Naive B cell (primary cell): ENCODE measurements at regions not wholly inside any gene's neighbourhood (a gene's known extent, or its start where the extent isn't known, plus 50 kb on each side); places are given as distances from the start of the nearest gene placed in this dataset.
"Not testable (repeated sequence)": the region's sequence is repeated elsewhere in the genome, so short reads cannot be mapped to it uniquely, and the experiment has no call there.

Experiments used
- ATAC-seq, 2 donors: fragments of 150-1000 bp; cut with Tn5 transposase; 2 replicates each; pipeline ENCODE4 v1.10.0; 2021; ENCODE audit warnings: low read depth in 2 of 2, mild to moderate bottlenecking in 2 of 2, moderate library complexity in 2 of 2
- DNase-seq: peaks from one replicate; pipeline ENCODE4 v3.0.0; 2022
- H3K27ac Mint-ChIP-seq, 6 donors: one replicate each; pipeline ENCODE4 v1.8.0; 2020 to 2022; ENCODE audit warnings: mild to moderate bottlenecking in 6 of 6, mixed read lengths in 6 of 6, moderate library complexity in 5 of 6, inconsistent platforms in 2 of 6
- H3K27me3 Mint-ChIP-seq, 3 donors: one replicate each; pipeline ENCODE4 v1.8.0; 2021 to 2022; ENCODE audit warnings: mixed read lengths in 3 of 3, mild to moderate bottlenecking in 1 of 3
- H3K36me3 Mint-ChIP-seq, 2 donors: one replicate each; pipeline ENCODE4 v1.8.0; 2020 to 2022; ENCODE audit warnings: mixed read lengths in 2 of 2, inconsistent platforms in 1 of 2, mild to moderate bottlenecking in 1 of 2
- H3K4me1 Mint-ChIP-seq, 3 donors: one replicate each; pipeline ENCODE4 v1.8.0; 2020 to 2022; ENCODE audit warnings: mixed read lengths in 3 of 3, inconsistent platforms in 1 of 3, mild to moderate bottlenecking in 1 of 3, moderate library complexity in 1 of 3
- H3K4me3 Mint-ChIP-seq, 8 donors: one replicate each; pipeline ENCODE4 v1.8.0; 2020 to 2022; ENCODE audit warnings: mild to moderate bottlenecking in 8 of 8, mixed read lengths in 8 of 8, moderate library complexity in 8 of 8, inconsistent platforms in 2 of 8
- H3K9me3 Mint-ChIP-seq, 7 donors: one replicate each; pipeline ENCODE4 v1.8.0; 2020 to 2022; ENCODE audit warnings: mixed read lengths in 7 of 7, mild to moderate bottlenecking in 5 of 7, inconsistent platforms in 2 of 7, moderate library complexity in 1 of 7

- Mint-ChIP-seq H3K27me3 (no peaks in the 10 kb centered on the region), H3K9me3 (peaks cover 0 to 7% (median 0%) of the 10 kb centered on the region in 7 donors), H3K36me3 (no peaks in the 10 kb centered on the region), H3K4me3 (no peak overlapping the region), H3K4me1 (no peaks in the 10 kb centered on the region), H3K27ac (no peak overlapping the region)
- DNase-seq (no peak), ATAC-seq (no peak)
Observed at GRCh38 chr11:87712802-87713202, 462.4 kb downstream of the RAB38 start.

- DNase-seq (no peak), ATAC-seq (no peak)
- H3K36me3 Mint-ChIP-seq, result no peaks in the 10 kb centered on the region
- H3K9me3 Mint-ChIP-seq, result peaks cover 0 to 7% (median 2%) of the 10 kb centered on the region in 7 donors
- H3K27me3 Mint-ChIP-seq, result no peaks in the 10 kb centered on the region
- H3K4me3 Mint-ChIP-seq, result no peak overlapping the region
- H3K4me1 Mint-ChIP-seq, result no peaks in the 10 kb centered on the region
- H3K27ac Mint-ChIP-seq, result no peak overlapping the region
Observed at GRCh38 chr11:87712391-87712790, 462.9 kb downstream of the RAB38 start.

- ATAC-seq, DNase-seq, H3K27ac Mint-ChIP-seq, H3K36me3 Mint-ChIP-seq, H3K4me1 Mint-ChIP-seq, H3K27me3 Mint-ChIP-seq: not testable (repeated sequence)
- H3K9me3 Mint-ChIP-seq, result peaks cover 7 to 28% (median 10%) of the 10 kb centered on the region in 7 donors
- H3K4me3 Mint-ChIP-seq, result peak overlapping the region in 1 of 8 donors; percentile 30
Observed at GRCh38 chr11:87703589-87703988, 471.7 kb downstream of the RAB38 start.

- no peak overlapping the region for H3K27ac Mint-ChIP-seq
- no peaks in the 10 kb centered on the region for H3K27me3 Mint-ChIP-seq
- H3K4me3 Mint-ChIP-seq, result no peak overlapping the region
- DNase-seq (no peak), ATAC-seq (no peak)
- H3K9me3 Mint-ChIP-seq, result peaks cover 0 to 3% (median 0%) of the 10 kb centered on the region in 7 donors
- no peaks in the 10 kb centered on the region for H3K4me1 Mint-ChIP-seq
- no peaks in the 10 kb centered on the region for H3K36me3 Mint-ChIP-seq
Observed at GRCh38 chr11:87675993-87676392, 499.2 kb downstream of the RAB38 start.

- Mint-ChIP-seq H3K27me3 (no peaks in the 10 kb centered on the region), H3K4me1 (peaks cover 0 to 16% (median 0%) of the 10 kb centered on the region in 3 donors), H3K9me3 (peaks cover 0 to 7% (median 0%) of the 10 kb centered on the region in 7 donors), H3K4me3 (peak overlapping the region in 1 of 8 donors; percentile 48), H3K36me3 (no peaks in the 10 kb centered on the region), H3K27ac (no peak overlapping the region)
- DNase-seq, result no peak
- ATAC-seq, result peak in 1 of 2 donors; percentile 52
Observed at GRCh38 chr11:87666730-87667129, 508.5 kb downstream of the RAB38 start.

GRCh38 chr11:87662287-87662686 lies 513.0 kb downstream of the RAB38 start:
- Mint-ChIP-seq H3K4me1 (peaks cover 0 to 14% (median 0%) of the 10 kb centered on the region in 3 donors), H3K4me3 (no peak overlapping the region), H3K27me3 (no peaks in the 10 kb centered on the region), H3K27ac (no peak overlapping the region), H3K9me3 (peaks cover 0 to 5% (median 0%) of the 10 kb centered on the region in 7 donors), H3K36me3 (no peaks in the 10 kb centered on the region)
- no peak for ATAC-seq
- no peak for DNase-seq

GRCh38 chr11:87660926-87661660 lies 514.1 kb downstream of the RAB38 start:
- no peak for ATAC-seq
- peaks cover 0 to 5% (median 0%) of the 10 kb centered on the region in 7 donors for H3K9me3 Mint-ChIP-seq
- H3K4me1 Mint-ChIP-seq, result peaks cover 0 to 8% (median 0%) of the 10 kb centered on the region in 3 donors
- no peaks in the 10 kb centered on the region for H3K36me3 Mint-ChIP-seq
- no peak for DNase-seq
- H3K27ac Mint-ChIP-seq, result no peak overlapping the region
- no peaks in the 10 kb centered on the region for H3K27me3 Mint-ChIP-seq
- H3K4me3 Mint-ChIP-seq, result no peak overlapping the region

GRCh38 chr11:87659807-87660206 lies 515.4 kb downstream of the RAB38 start:
- peaks cover 0 to 7% (median 0%) of the 10 kb centered on the region in 7 donors for H3K9me3 Mint-ChIP-seq
- ATAC-seq (no peak), DNase-seq (no peak)
- no peak overlapping the region for H3K27ac Mint-ChIP-seq
- H3K4me3 Mint-ChIP-seq, result no peak overlapping the region
- H3K36me3 Mint-ChIP-seq, result no peaks in the 10 kb centered on the region
- no peaks in the 10 kb centered on the region for H3K27me3 Mint-ChIP-seq
- no peaks in the 10 kb centered on the region for H3K4me1 Mint-ChIP-seq

- no peak for DNase-seq
- no peak for ATAC-seq
- no peaks in the 10 kb centered on the region for H3K36me3 Mint-ChIP-seq
- H3K4me1 Mint-ChIP-seq, result no peaks in the 10 kb centered on the region
- H3K4me3 Mint-ChIP-seq, result no peak overlapping the region
- no peaks in the 10 kb centered on the region for H3K27me3 Mint-ChIP-seq
- H3K27ac Mint-ChIP-seq, result no peak overlapping the region
- peaks cover 0 to 9% (median 4%) of the 10 kb centered on the region in 7 donors for H3K9me3 Mint-ChIP-seq
Observed at GRCh38 chr11:87645626-87646025, 529.6 kb downstream of the RAB38 start.

- Mint-ChIP-seq H3K36me3 (no peaks in the 10 kb centered on the region), H3K4me3 (no peak overlapping the region)
- no peak for ATAC-seq
Observed at GRCh38 chr11:87639753-87640364, 535.4 kb downstream of the RAB38 start.

GRCh38 chr11:87635001-87635400 lies 540.2 kb downstream of the RAB38 start:
- Mint-ChIP-seq H3K4me3 (no peak overlapping the region), H3K4me1 (no peaks in the 10 kb centered on the region)
- DNase-seq, result no peak

More at GRCh38 chr11:87639753-87640364, 535.4 kb downstream of the RAB38 start:
- no peaks in the 10 kb centered on the region for H3K27me3 Mint-ChIP-seq
- no peak overlapping the region for H3K27ac Mint-ChIP-seq
- H3K4me1 Mint-ChIP-seq, result no peaks in the 10 kb centered on the region
- peaks cover 0 to 11% (median 2%) of the 10 kb centered on the region in 7 donors for H3K9me3 Mint-ChIP-seq
- DNase-seq, result no peak

GRCh38 chr11:87634331-87634730 lies 540.9 kb downstream of the RAB38 start:
- peaks cover 0 to 9% (median 2%) of the 10 kb centered on the region in 7 donors for H3K9me3 Mint-ChIP-seq
- no peaks in the 10 kb centered on the region for H3K27me3 Mint-ChIP-seq
- no peak for DNase-seq
- no peak for ATAC-seq
- no peak overlapping the region for H3K27ac Mint-ChIP-seq
- no peaks in the 10 kb centered on the region for H3K36me3 Mint-ChIP-seq
- H3K4me3 Mint-ChIP-seq, result no peak overlapping the region
- H3K4me1 Mint-ChIP-seq, result no peaks in the 10 kb centered on the region

More at GRCh38 chr11:87635001-87635400, 540.2 kb downstream of the RAB38 start:
- H3K36me3 Mint-ChIP-seq, result no peaks in the 10 kb centered on the region
- H3K27me3 Mint-ChIP-seq, result no peaks in the 10 kb centered on the region
- no peak for ATAC-seq
- H3K9me3 Mint-ChIP-seq, result peaks cover 0 to 9% (median 2%) of the 10 kb centered on the region in 7 donors
- peak overlapping the region in 1 of 6 donors; percentile 0 for H3K27ac Mint-ChIP-seq

GRCh38 chr11:87628957-87629356 lies 546.3 kb downstream of the RAB38 start:
- no peak for ATAC-seq
- H3K4me3 Mint-ChIP-seq, result no peak overlapping the region
- peaks cover 4 to 7% of the 10 kb centered on the region in 2 donors for H3K36me3 Mint-ChIP-seq
- peaks cover 0 to 20% (median 5%) of the 10 kb centered on the region in 7 donors for H3K9me3 Mint-ChIP-seq
- H3K27ac Mint-ChIP-seq, result no peak overlapping the region
- H3K27me3 Mint-ChIP-seq, result no peaks in the 10 kb centered on the region
- no peaks in the 10 kb centered on the region for H3K4me1 Mint-ChIP-seq
- DNase-seq, result no peak

GRCh38 chr11:87628026-87628580 lies 547.1 kb downstream of the RAB38 start:
- Mint-ChIP-seq H3K36me3 (peaks cover 4 to 7% of the 10 kb centered on the region in 2 donors), H3K27ac (no peak overlapping the region), H3K9me3 (peaks cover 0 to 21% (median 5%) of the 10 kb centered on the region in 7 donors), H3K4me1 (no peaks in the 10 kb centered on the region), H3K4me3 (no peak overlapping the region), H3K27me3 (no peaks in the 10 kb centered on the region)
- DNase-seq (no peak), ATAC-seq (no peak)
